DMS153 (cell line): ENCODE measurements at regions not wholly inside any gene's neighbourhood (a gene's known extent, or its start where the extent isn't known, plus 50 kb on each side); places are given as distances from the start of the nearest gene placed in this dataset.

Experiments used
- DNase-seq: peaks from one replicate; lab custom pipeline; 2025; lab: John Stamatoyannopoulos, UW

GRCh38 chr1:193614275-193614674 is 427.9 kb upstream of the B3GALT2 start:
- no peak for DNase-seq

GRCh38 chr1:193613041-193613440 is 426.6 kb upstream of the B3GALT2 start:
- no peak for DNase-seq

GRCh38 chr1:193609592-193609991 is 423.2 kb upstream of the B3GALT2 start:
- DNase-seq: no peak

- DNase-seq: no peak
Measured at GRCh38 chr1:193607787-193608186, 421.4 kb upstream of the B3GALT2 start.

- DNase-seq: no peak
Measured at GRCh38 chr1:193606035-193606434, 419.6 kb upstream of the B3GALT2 start.

GRCh38 chr1:193602705-193603104 is 416.3 kb upstream of the B3GALT2 start:
- no peak for DNase-seq

GRCh38 chr1:193593147-193593885 is 406.9 kb upstream of the B3GALT2 start:
- DNase-seq: no peak

GRCh38 chr1:193592317-193592716 is 405.9 kb upstream of the B3GALT2 start:
- no peak for DNase-seq

- DNase-seq: peak; percentile 11
Measured at GRCh38 chr1:193590102-193590501, 403.7 kb upstream of the B3GALT2 start.

GRCh38 chr1:193589597-193590040 is 403.2 kb upstream of the B3GALT2 start:
- DNase-seq: peak; percentile 20

GRCh38 chr1:193588311-193589082 is 402.1 kb upstream of the B3GALT2 start:
- no peak for DNase-seq

GRCh38 chr1:193584731-193585239 is 398.4 kb upstream of the B3GALT2 start:
- no peak for DNase-seq

GRCh38 chr1:193581341-193581740 is 394.9 kb upstream of the B3GALT2 start:
- no peak for DNase-seq

- no peak for DNase-seq
Measured at GRCh38 chr1:193580419-193580818, 394.0 kb upstream of the B3GALT2 start.

- DNase-seq: no peak
Measured at GRCh38 chr1:193579323-193579722, 392.9 kb upstream of the B3GALT2 start.

GRCh38 chr1:193574913-193575312 is 388.5 kb upstream of the B3GALT2 start:
- no peak for DNase-seq

- no peak for DNase-seq
Measured at GRCh38 chr1:193569983-193570269, 383.5 kb upstream of the B3GALT2 start.

- DNase-seq: no peak
Measured at GRCh38 chr1:193569096-193569982, 382.9 kb upstream of the B3GALT2 start.

- DNase-seq: no peak
Measured at GRCh38 chr1:193568512-193568911, 382.1 kb upstream of the B3GALT2 start.

GRCh38 chr1:193567937-193568336 is 381.5 kb upstream of the B3GALT2 start:
- DNase-seq: no peak

GRCh38 chr1:193566735-193567134 is 380.3 kb upstream of the B3GALT2 start:
- no peak for DNase-seq

- DNase-seq: no peak
Measured at GRCh38 chr1:193565971-193566577, 379.7 kb upstream of the B3GALT2 start.
